A673 (cell line): ENCODE measurements at regions not wholly inside any gene's neighbourhood (a gene's known extent, or its start where the extent isn't known, plus 50 kb on each side); places are given as distances from the start of the nearest gene placed in this dataset.

Experiments used
- BruUV-seq: library from RNA; stranded (reverse); fragments of 400-500 nt; replicated peaks from 2 replicates; lab custom pipeline; 2021; lab: Mats Ljungman, UMichigan
- CTCF ChIA-PET: fragments of 300-600 bp; sonication (Branson Sonifier 250); formaldehyde crosslinking; loops from one replicate; lab custom pipeline; 2022; ENCODE audit warnings: antibody characterized with exemption; lab: Charles Lee
- POLR2A ChIA-PET: fragments of 300-600 bp; sonication (Branson Sonifier 250); formaldehyde crosslinking; loops from one replicate; lab custom pipeline; 2022; ENCODE audit warnings: antibody characterized with exemption; ENCODE audit not compliant: low non-redundant PET; lab: Charles Lee
- DNase-seq: peaks from one replicate; pipeline ENCODE4 v3.0.0-alpha.2; 2015; ENCODE audit warnings: low spot score
- H3K27ac ChIP-seq: fragments of 200-600 bp; sonication (generic); 2 replicates; pipeline ENCODE4 v1.5.1; 2016; ENCODE audit warnings: mixed run types, low read depth, mild to moderate bottlenecking, mixed read lengths, antibody characterized with exemption, low read length; ENCODE audit not compliant: poor library complexity, severe bottlenecking
- H3K27me3 ChIP-seq: fragments of 200-600 bp; sonication (generic); replicated peaks from 2 replicates; pipeline ENCODE4 v1.6.1; 2017; ENCODE audit warnings: mixed run types, low read depth, mild to moderate bottlenecking, mixed read lengths, antibody characterized with exemption, low read length; ENCODE audit not compliant: insufficient read depth, poor library complexity
- H3K36me3 ChIP-seq: fragments of 200-600 bp; sonication (generic); 2 replicates; pipeline ENCODE4 v1.6.1; 2016; ENCODE audit warnings: mixed run types, mild to moderate bottlenecking, mixed read lengths, antibody characterized with exemption, low read length; ENCODE audit not compliant: insufficient read depth, poor library complexity, severe bottlenecking
- H3K4me1 ChIP-seq: fragments of 200-600 bp; sonication (generic); 2 replicates; pipeline ENCODE4 v1.6.1; 2017; ENCODE audit warnings: mixed run types, mild to moderate bottlenecking, mixed read lengths, antibody characterized with exemption, low read length; ENCODE audit not compliant: insufficient read depth, poor library complexity, severe bottlenecking
- H3K4me3 ChIP-seq: fragments of 200-600 bp; sonication (generic); 2 replicates; pipeline ENCODE4 v1.5.1; 2016; ENCODE audit warnings: low read depth, mixed run types, mild to moderate bottlenecking, mixed read lengths, low read length; ENCODE audit not compliant: poor library complexity, severe bottlenecking
- H3K9me3 ChIP-seq: fragments of 200-600 bp; sonication (generic); 2 replicates; pipeline ENCODE4 v1.6.1; 2016; ENCODE audit warnings: mixed run types, low read depth, mild to moderate bottlenecking, mixed read lengths, antibody characterized with exemption, low read length; ENCODE audit not compliant: poor library complexity, severe bottlenecking
- CTCF ChIP-seq: fragments of 300-800, 200-600 bp; sonication (generic); conservative IDR thresholded peaks from 2 replicates; pipeline ENCODE4 v1.5.1; 2017; ENCODE audit warnings: low read depth, mild to moderate bottlenecking, antibody characterized with exemption, low read length, moderate library complexity, mixed read lengths
- EZH2 ChIP-seq: fragments of 200-600 bp; sonication (generic); IDR thresholded peaks from 2 replicates; pipeline ENCODE4 v1.6.1; 2017; ENCODE audit warnings: borderline replicate concordance, low read depth, mild to moderate bottlenecking, mixed read lengths, antibody characterized with exemption, low read length; ENCODE audit not compliant: poor library complexity, severe bottlenecking
- intact Hi-C: fragments of 100-400 bp; cut with micrococcal nuclease; formaldehyde crosslinking; loops from one replicate; pipeline ENCODE4 v1.10.0; 2022; ENCODE audit not compliant: unreplicated experiment

- H3K27ac ChIP-seq = no peak overlapping the region
- H3K9me3 ChIP-seq = no peaks in the 10 kb centered on the region
- H3K4me3 ChIP-seq = no peak overlapping the region
- TF ChIP-seq CTCF = no peak
- TF ChIP-seq EZH2 = no peak
- H3K36me3 ChIP-seq = no peaks in the 10 kb centered on the region
- intact Hi-C loops = no loop called here
- BruUV-seq = no TSS peak
- POLR2A ChIA-PET = no interaction called here
- no peaks in the 10 kb centered on the region for H3K27me3 ChIP-seq
- DNase-seq = no peak
- CTCF ChIA-PET = no interaction called here
- H3K4me1 ChIP-seq = no peaks in the 10 kb centered on the region
Observed at GRCh38 chr2:150391779-150392178, 95.7 kb downstream of the RND3 start.

GRCh38 chr2:150389447-150389846 lies 98.0 kb downstream of the RND3 start:
- no peaks in the 10 kb centered on the region for H3K4me1 ChIP-seq
- intact Hi-C loops = no loop called here
- H3K36me3 ChIP-seq = no peaks in the 10 kb centered on the region
- TF ChIP-seq CTCF (no peak), EZH2 (no peak)
- BruUV-seq = no TSS peak
- DNase-seq = no peak
- H3K27me3 ChIP-seq = no peaks in the 10 kb centered on the region
- POLR2A ChIA-PET = no interaction called here
- H3K9me3 ChIP-seq = peaks cover 9% of the 10 kb centered on the region
- H3K27ac ChIP-seq = no peak overlapping the region
- H3K4me3 ChIP-seq = no peak overlapping the region
- CTCF ChIA-PET = no interaction called here

GRCh38 chr2:150388289-150388625 lies 99.2 kb downstream of the RND3 start:
- Histone ChIP-seq H3K27ac (no peak overlapping the region), H3K4me1 (no peaks in the 10 kb centered on the region), H3K4me3 (no peak overlapping the region), H3K36me3 (no peaks in the 10 kb centered on the region), H3K27me3 (no peaks in the 10 kb centered on the region), H3K9me3 (peaks cover 9% of the 10 kb centered on the region)
- no peak for TF ChIP-seq CTCF
- no peak for TF ChIP-seq EZH2
- CTCF ChIA-PET = interaction anchor here (0.5 kb wide), 1 partner anchor 854 kb away, joined by 6 read pairs; no protein-coding TSS in a partner anchor
- intact Hi-C loops = no loop called here
- no peak for DNase-seq
- POLR2A ChIA-PET = no interaction called here
- no TSS peak for BruUV-seq
